Colonic mucosa (tissue), 4 donors: ENCODE measurements at regions not wholly inside any gene's neighbourhood (a gene's known extent, or its start where the extent isn't known, plus 50 kb on each side); places are given as distances from the start of the nearest gene placed in this dataset.

Source experiments
- DNase-seq: peaks from one replicate; pipeline ENCODE4 v3.0.0-alpha.2; 2020
- H3K27ac ChIP-seq: fragments of 200-600 bp; one replicate; pipeline ENCODE4 v1.8.0; 2021
- H3K27me3 ChIP-seq: fragments of 200-600 bp; one replicate; pipeline ENCODE4 v1.8.0; 2021
- H3K36me3 ChIP-seq: fragments of 200-600 bp; one replicate; pipeline ENCODE4 v1.8.0; 2021
- H3K4me1 ChIP-seq: fragments of 200-600 bp; one replicate; pipeline ENCODE4 v1.8.0; 2021; ENCODE audit warnings: mild to moderate bottlenecking
- H3K4me3 ChIP-seq: fragments of 200-600 bp; one replicate; pipeline ENCODE4 v1.8.0; 2021
- H3K9ac ChIP-seq, 2 donors: one replicate each; pipeline ENCODE4 v1.7.0; 2013; ENCODE audit warnings: control low read depth in 2 of 2, low read depth in 2 of 2, low read length in 2 of 2
- H3K9me3 ChIP-seq: fragments of 200-600 bp; one replicate; pipeline ENCODE4 v1.8.0; 2021
- CTCF ChIP-seq: fragments of 200-600 bp; IDR thresholded peaks from one replicate; pipeline ENCODE4 v1.8.0; 2022; ENCODE audit warnings: antibody characterized with exemption, mild to moderate bottlenecking
- intact Hi-C: fragments of 100-400 bp; cut with DNase I; formaldehyde crosslinking; loops from one replicate; pipeline ENCODE4 v1.14.1; 2022
- donor health status: healthy.
- donor health status: DM: no; HTN: no; CAD: no.
- donor health status: DM: no; HTN: no; CAD: no.

- DNase-seq = no peak
- Histone ChIP-seq H3K27ac (no peak overlapping the region), H3K36me3 (no peaks in the 10 kb centered on the region), H3K27me3 (no peaks in the 10 kb centered on the region), H3K9ac (no peak overlapping the region), H3K9me3 (no peaks in the 10 kb centered on the region), H3K4me1 (no peaks in the 10 kb centered on the region), H3K4me3 (no peak overlapping the region)
- intact Hi-C loops = no loop called here
- TF ChIP-seq CTCF = no peak
Measured at GRCh38 chr2:191545361-191545760, 132.6 kb upstream of the NABP1 start.

GRCh38 chr2:191552066-191552465, 125.9 kb upstream of the NABP1 start:
- no peak overlapping the region for H3K9ac ChIP-seq
- no peaks in the 10 kb centered on the region for H3K4me1 ChIP-seq
- H3K4me3 ChIP-seq = no peak overlapping the region
- H3K27ac ChIP-seq = no peak overlapping the region
- no peak for TF ChIP-seq CTCF
- no peaks in the 10 kb centered on the region for H3K9me3 ChIP-seq
- DNase-seq = no peak
- no peaks in the 10 kb centered on the region for H3K27me3 ChIP-seq
- intact Hi-C loops = loop anchor here (5.0 to 10.0 kb wide), 2 partner anchors 263 to 610 kb away; no protein-coding TSS in a partner anchor
- H3K36me3 ChIP-seq = no peaks in the 10 kb centered on the region

- intact Hi-C loops = loop anchor here (5.0 to 10.0 kb wide), 2 partner anchors 261 to 608 kb away; no protein-coding TSS in a partner anchor
- Histone ChIP-seq H3K4me1 (no peaks in the 10 kb centered on the region), H3K27me3 (no peaks in the 10 kb centered on the region), H3K9ac (no peak overlapping the region), H3K27ac (no peak overlapping the region), H3K36me3 (no peaks in the 10 kb centered on the region), H3K9me3 (no peaks in the 10 kb centered on the region), H3K4me3 (no peak overlapping the region)
- no peak for TF ChIP-seq CTCF
- DNase-seq = no peak
Measured at GRCh38 chr2:191554240-191554639, 123.7 kb upstream of the NABP1 start.

GRCh38 chr2:191555092-191555742, 122.7 kb upstream of the NABP1 start:
- intact Hi-C loops = loop anchor here (10.0 kb wide), 1 partner anchor 260 kb away; no protein-coding TSS in a partner anchor
- Histone ChIP-seq H3K36me3 (no peaks in the 10 kb centered on the region), H3K9me3 (no peaks in the 10 kb centered on the region), H3K9ac (no peak overlapping the region), H3K27ac (no peak overlapping the region), H3K4me1 (no peaks in the 10 kb centered on the region), H3K4me3 (no peak overlapping the region), H3K27me3 (no peaks in the 10 kb centered on the region)
- peak; percentile 93 for DNase-seq
- peak; percentile 59 for TF ChIP-seq CTCF

GRCh38 chr2:191556463-191556862, 121.5 kb upstream of the NABP1 start:
- Histone ChIP-seq H3K27ac (no peak overlapping the region), H3K4me1 (no peaks in the 10 kb centered on the region), H3K9me3 (no peaks in the 10 kb centered on the region), H3K27me3 (no peaks in the 10 kb centered on the region), H3K36me3 (no peaks in the 10 kb centered on the region), H3K4me3 (no peak overlapping the region), H3K9ac (no peak overlapping the region)
- intact Hi-C loops = loop anchor here (10.0 kb wide), 1 partner anchor 258 kb away; no protein-coding TSS in a partner anchor
- no peak for TF ChIP-seq CTCF
- DNase-seq = no peak
